ENCODE measurements at regions not wholly inside any gene's neighbourhood (a gene's known extent, or its start where the extent isn't known, plus 50 kb on each side); places are given as distances from the start of the nearest gene placed in this dataset.

GRCh38 chr2:64842030-64842429, 147.2 kb upstream of the SLC1A4 start:
- Histone ChIP-seq H2AK5ac (ENCODE audit: low read depth, low read length) (no peak overlapping the region), H3K4me1 (replicated peaks in 1 of 4; ENCODE audit: control insufficient read depth in 3 of 4, insufficient read depth in 4 of 4, low read length in 3 of 4) (0 out of 7 replicates have a peak, but pooled peaks cover 0 to 3% (median 0%) of the 10 kb centered on the region in 4 experiments), H2AFZ (ENCODE audit: low read length) (no peak overlapping the region), H3K27ac (ENCODE audit: low read depth, low read length) (no peak overlapping the region), H3K27me3 (replicated peaks in 1 of 4; ENCODE audit: control insufficient read depth in 3 of 4, extremely low read depth in 1 of 4, insufficient read depth in 3 of 4, low read length in 3 of 4) (no peaks in the 10 kb centered on the region), H3K18ac (ENCODE audit: extremely low read depth, low read length) (no peak overlapping the region), H3K4me2 (ENCODE audit: insufficient read depth in 1 of 2, low read depth in 2 of 2, low read length in 2 of 2) (no peak overlapping the region), H3K4me3 (ENCODE audit: extremely low read depth in 1 of 4, insufficient read depth in 2 of 4, low read depth in 3 of 4, low read length in 4 of 4) (no peak overlapping the region), H3K56ac (replicated peaks; ENCODE audit: insufficient read length, low read depth, low read length) (no peak overlapping the region), H3K36me3 (ENCODE audit: control insufficient read depth in 2 of 4, insufficient read depth in 4 of 4, low read length in 3 of 4) (no peaks in the 10 kb centered on the region), H2BK120ac (replicated peaks; ENCODE audit: low read depth, low read length) (no peak overlapping the region), H3K23me2 (ENCODE audit: low read depth, low read length) (no peaks in the 10 kb centered on the region), H4K8ac (ENCODE audit: extremely low read depth, insufficient read depth, low read length) (no peak overlapping the region), H4K5ac (ENCODE audit: insufficient read length, low read depth, low read length) (no peak overlapping the region), H3K9me3 (ENCODE audit: insufficient read depth in 2 of 2, low read depth in 1 of 2, low read length in 1 of 2) (no peaks in the 10 kb centered on the region), H3K14ac (ENCODE audit: insufficient read length) (no peak overlapping the region), H3K4ac (replicated peaks; ENCODE audit: insufficient read length, low read depth, low read length) (no peak overlapping the region), H3K79me1 (ENCODE audit: low read depth, low read length) (no peaks in the 10 kb centered on the region), H2BK20ac (ENCODE audit: low read length) (no peak overlapping the region), H3K79me2 (ENCODE audit: control insufficient read depth in 1 of 2, insufficient read depth in 2 of 2, low read length in 2 of 2) (no peaks in the 10 kb centered on the region), H2BK12ac (ENCODE audit: low read depth, low read length) (no peak overlapping the region), H2BK15ac (ENCODE audit: low read length) (0 out of 2 replicates have a peak overlapping the region, but pooled peaks have one; percentile 53), H2BK5ac (ENCODE audit: low read depth, low read length) (no peak overlapping the region), H4K91ac (replicated peaks; ENCODE audit: insufficient read length, low read length) (no peak overlapping the region), H3K9ac (replicated peaks in 1 of 4; ENCODE audit: extremely low read depth in 1 of 4, low read depth in 3 of 4, low read length in 3 of 4) (no peak overlapping the region), H4K20me1 (replicated peaks in 1 of 2; ENCODE audit: control insufficient read depth in 1 of 2, insufficient read depth in 2 of 2, low read length in 2 of 2) (no peaks in the 10 kb centered on the region), H3K23ac (ENCODE audit: insufficient read length) (no peak overlapping the region)
- DNase-seq (ENCODE audit: low read depth in 1 of 2, low spot score in 2 of 2) (no peak), FAIRE-seq (no peak)
- CTCF ChIA-PET (ENCODE audit: partially characterized antibody), result interaction anchor here (0.9 to 4.1 kb wide), 2 partner anchors 9 to 11 kb away, joined by 3 to 26 read pairs; no protein-coding TSS in a partner anchor
- WGBS, 2 experiments (ENCODE audit: extremely low coverage in 1 of 2, insufficient coverage in 1 of 2, insufficient read length in 1 of 2, insufficient replicate concordance in 2 of 2, low coverage in 1 of 2, low lambda C conversion rate in 2 of 2, missing lambda C conversion rate in 1 of 2), result 93% methylated on average over 5 of the region's 5 CpGs; no CpG with 5 or more reads in 1 of the 2 experiments
- TF ChIP-seq YY1 (IDR thresholded peaks at IDR 0.05; ENCODE audit: low read depth, low read length), result 0 out of 2 replicates have a peak, but pooled peaks have one; percentile 8
- TF ChIP-seq GTF2F1 (IDR thresholded peaks at IDR 0.05; ENCODE audit: borderline replicate concordance, low read depth, low read length), result no peak
- POLR2A ChIA-PET (ENCODE audit: partially characterized antibody), result interaction anchor here (1.5 kb wide), 1 partner anchor 18 kb away, joined by 4 read pairs; no protein-coding TSS in a partner anchor

All from H1 (cell line).